NB4 (cell line): ENCODE measurements at regions not wholly inside any gene's neighbourhood (a gene's known extent, or its start where the extent isn't known, plus 50 kb on each side); places are given as distances from the start of the nearest gene placed in this dataset.

ENCODE experiments used
- MYC ChIP-seq: IDR thresholded peaks from 2 replicates; pipeline ENCODE4 v1.6.1; 2011; ENCODE audit warnings: low read depth, low read length
- POLR2A ChIP-seq: IDR thresholded peaks from 2 replicates; pipeline ENCODE4 v1.6.1; 2011; ENCODE audit warnings: mild to moderate bottlenecking; ENCODE audit not compliant: insufficient read length; ENCODE audit errors: extremely low read depth
- TF ChIP-seq, protein P1 (sequence below): IDR thresholded peaks from one replicate; pipeline ENCODE4 v1.5.1; 2012; ENCODE audit warnings: low read depth, low read length
- TF ChIP-seq, protein P2 (sequence below): IDR thresholded peaks from 2 replicates; pipeline ENCODE4 v1.6.1; 2011; ENCODE audit warnings: low read depth, low read length

DNA sequence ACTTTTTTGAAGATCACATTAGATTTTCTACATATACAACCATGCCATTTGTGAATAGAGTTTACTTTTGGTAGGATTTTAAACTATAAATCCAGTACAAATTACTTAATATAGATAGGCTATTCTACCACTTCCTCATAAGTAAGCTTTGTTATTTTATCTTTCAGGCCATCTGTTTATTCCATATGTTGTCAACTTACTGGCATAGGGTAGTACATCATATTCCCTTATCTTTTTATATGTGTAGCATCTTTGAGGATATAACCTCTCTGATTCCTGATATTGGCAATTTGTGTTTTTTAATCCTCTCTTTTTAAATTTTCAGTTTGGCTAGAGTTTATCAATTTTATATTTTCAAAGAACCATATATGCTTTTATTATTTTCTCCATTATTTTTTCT is 515.4 kb downstream of the DIPK2A start:
- TF ChIP-seq POLR2A: no peak
- TF ChIP-seq, protein P1, sequence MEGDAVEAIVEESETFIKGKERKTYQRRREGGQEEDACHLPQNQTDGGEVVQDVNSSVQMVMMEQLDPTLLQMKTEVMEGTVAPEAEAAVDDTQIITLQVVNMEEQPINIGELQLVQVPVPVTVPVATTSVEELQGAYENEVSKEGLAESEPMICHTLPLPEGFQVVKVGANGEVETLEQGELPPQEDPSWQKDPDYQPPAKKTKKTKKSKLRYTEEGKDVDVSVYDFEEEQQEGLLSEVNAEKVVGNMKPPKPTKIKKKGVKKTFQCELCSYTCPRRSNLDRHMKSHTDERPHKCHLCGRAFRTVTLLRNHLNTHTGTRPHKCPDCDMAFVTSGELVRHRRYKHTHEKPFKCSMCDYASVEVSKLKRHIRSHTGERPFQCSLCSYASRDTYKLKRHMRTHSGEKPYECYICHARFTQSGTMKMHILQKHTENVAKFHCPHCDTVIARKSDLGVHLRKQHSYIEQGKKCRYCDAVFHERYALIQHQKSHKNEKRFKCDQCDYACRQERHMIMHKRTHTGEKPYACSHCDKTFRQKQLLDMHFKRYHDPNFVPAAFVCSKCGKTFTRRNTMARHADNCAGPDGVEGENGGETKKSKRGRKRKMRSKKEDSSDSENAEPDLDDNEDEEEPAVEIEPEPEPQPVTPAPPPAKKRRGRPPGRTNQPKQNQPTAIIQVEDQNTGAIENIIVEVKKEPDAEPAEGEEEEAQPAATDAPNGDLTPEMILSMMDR: no peak
- TF ChIP-seq, protein P2, sequence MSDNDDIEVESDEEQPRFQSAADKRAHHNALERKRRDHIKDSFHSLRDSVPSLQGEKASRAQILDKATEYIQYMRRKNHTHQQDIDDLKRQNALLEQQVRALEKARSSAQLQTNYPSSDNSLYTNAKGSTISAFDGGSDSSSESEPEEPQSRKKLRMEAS: no peak
- no peak for TF ChIP-seq MYC
